Liver (tissue), 8 donors: ENCODE measurements at regions not wholly inside any gene's neighbourhood (a gene's known extent, or its start where the extent isn't known, plus 50 kb on each side); places are given as distances from the start of the nearest gene placed in this dataset.
"Not testable (repeated sequence)": the region's sequence is repeated elsewhere in the genome, so short reads cannot be mapped to it uniquely, and the experiment has no call there.

Source experiments
- DNase-seq: peaks from one replicate; pipeline ENCODE4 v3.0.0-alpha.2; 2017; ENCODE audit warnings: low spot score
- H3K27ac ChIP-seq, 2 donors: one replicate each; pipeline ENCODE4 v1.7.0; 2013; ENCODE audit warnings: inconsistent platforms in 2 of 2, low read length in 2 of 2, control low read depth in 1 of 2, low read depth in 1 of 2, mild to moderate bottlenecking in 1 of 2
- H3K27me3 ChIP-seq, 4 donors: one replicate each; pipeline versions ENCODE4 v1.6.1 to v1.7.0; 2013; ENCODE audit warnings: low read length in 3 of 4, inconsistent platforms in 1 of 4, mild to moderate bottlenecking in 1 of 4, moderate library complexity in 1 of 4; ENCODE audit not compliant: control insufficient read depth in 4 of 4, insufficient read depth in 4 of 4
- H3K36me3 ChIP-seq, 4 donors: one replicate each; pipeline versions ENCODE4 v1.6.1 to v1.7.0; 2013; ENCODE audit warnings: low read length in 3 of 4, mild to moderate bottlenecking in 3 of 4, low read depth in 1 of 4, moderate library complexity in 1 of 4; ENCODE audit not compliant: control insufficient read depth in 4 of 4, insufficient read depth in 3 of 4
- H3K4me1 ChIP-seq, 4 donors: one replicate each; pipeline versions ENCODE4 v1.6.1 to v1.7.0; 2013; ENCODE audit warnings: low read length in 3 of 4, mild to moderate bottlenecking in 3 of 4, moderate library complexity in 1 of 4; ENCODE audit not compliant: control insufficient read depth in 4 of 4, insufficient read depth in 4 of 4
- H3K4me3 ChIP-seq, 3 donors: one replicate each; pipeline versions ENCODE4 v1.6.1 to v1.7.0; 2013; ENCODE audit warnings: low read length in 3 of 3, control low read depth in 1 of 3, low read depth in 1 of 3, mild to moderate bottlenecking in 1 of 3
- H3K9ac ChIP-seq, 2 donors: one replicate each; pipeline ENCODE4 v1.7.0; 2013; ENCODE audit warnings: low read length in 2 of 2, mild to moderate bottlenecking in 2 of 2, moderate library complexity in 2 of 2, control low read depth in 1 of 2, low read depth in 1 of 2
- H3K9me3 ChIP-seq, 4 donors: one replicate each; pipeline versions ENCODE4 v1.6.1 to v1.7.0; 2013; ENCODE audit warnings: low read length in 3 of 4; ENCODE audit not compliant: control insufficient read depth in 4 of 4
- ATF3 ChIP-seq: IDR thresholded peaks from 2 replicates; pipeline ENCODE4 v1.6.1; 2016; ENCODE audit warnings: antibody characterized with exemption
- CTCF ChIP-seq: fragments of 150-350 bp; IDR thresholded peaks from 2 replicates; pipeline ENCODE4 v1.5.1; 2017; ENCODE audit warnings: improper control_type of control experiment, low read depth, low read length; ENCODE audit not compliant: missing input control
- EGR1 ChIP-seq, 2 donors: IDR thresholded peaks; 2 replicates each; pipeline ENCODE4 v1.6.1; 2016 to 2018; ENCODE audit warnings: antibody characterized with exemption in 2 of 2, low read depth in 2 of 2
- FOXA1 ChIP-seq: IDR thresholded peaks from 2 replicates; pipeline ENCODE4 v1.6.1; 2016; ENCODE audit warnings: antibody characterized with exemption
- FOXA2 ChIP-seq: IDR thresholded peaks from 2 replicates; pipeline ENCODE4 v1.6.1; 2016; ENCODE audit warnings: antibody characterized with exemption
- GABPA ChIP-seq, 2 donors: IDR thresholded peaks in 1 of 2; conservative IDR thresholded peaks in 1 of 2; 2 replicates each; pipeline ENCODE4 v1.6.1; 2016; ENCODE audit warnings: antibody characterized with exemption in 2 of 2, mild to moderate bottlenecking in 1 of 2, moderate library complexity in 1 of 2
- HNF4A ChIP-seq, 2 donors: conservative IDR thresholded peaks; 2 replicates each; pipeline ENCODE4 v1.6.1; 2016; ENCODE audit warnings: antibody characterized with exemption in 2 of 2, mild to moderate bottlenecking in 2 of 2
- HNF4G ChIP-seq: IDR thresholded peaks from 2 replicates; pipeline ENCODE4 v1.6.1; 2016; ENCODE audit warnings: antibody characterized with exemption
- JUND ChIP-seq, 2 donors: IDR thresholded peaks; 2 replicates each; pipeline ENCODE4 v1.6.1; 2016; ENCODE audit warnings: antibody characterized with exemption in 2 of 2
- MAX ChIP-seq: IDR thresholded peaks from 2 replicates; pipeline ENCODE4 v1.6.1; 2016; ENCODE audit warnings: antibody characterized with exemption
- NR2F2 ChIP-seq: IDR thresholded peaks from 2 replicates; pipeline ENCODE4 v1.6.1; 2016; ENCODE audit warnings: antibody characterized with exemption
- RAD21 ChIP-seq, 2 donors: IDR thresholded peaks; 2 replicates each; pipeline ENCODE4 v1.6.1; 2016; ENCODE audit warnings: antibody characterized with exemption in 2 of 2, mild to moderate bottlenecking in 2 of 2
- RXRA ChIP-seq, 2 donors: IDR thresholded peaks; 2 replicates each; pipeline ENCODE4 v1.6.1; 2017 to 2018; ENCODE audit warnings: antibody characterized with exemption in 2 of 2, mild to moderate bottlenecking in 1 of 2
- SP1 ChIP-seq: IDR thresholded peaks from 2 replicates; pipeline ENCODE4 v1.6.1; 2018; ENCODE audit warnings: antibody characterized with exemption, mild to moderate bottlenecking
- TAF1 ChIP-seq: conservative IDR thresholded peaks from 2 replicates; pipeline ENCODE4 v1.6.1; 2016; ENCODE audit warnings: antibody characterized with exemption, mild to moderate bottlenecking
- WGBS: extraction: QIAGEN DNeasy Blood & Tissue Kit; methylation state at CpG from one replicate; pipeline ENCODE4 v1.1.7; 2013; 5-methylcytosine and 5-hydroxymethylcytosine counted together
- TF ChIP-seq, protein P1 (sequence below): IDR thresholded peaks from 2 replicates; pipeline ENCODE4 v1.6.1; 2016; ENCODE audit warnings: antibody characterized with exemption, mild to moderate bottlenecking
- donor health status: healthy.
- donor health status: healthy.
- donor health status: healthy.
- donor health status: healthy.
- donor health status: healthy.

GRCh38 chr3:32630266-32630665 lies 54.7 kb upstream of the CNOT10 start (continued):
- TF ChIP-seq HNF4A (conservative IDR thresholded peaks at IDR 0.05): peak in 1 of 2 donors; percentile 31
- TF ChIP-seq FOXA2: peak; percentile 17
- no peak for TF ChIP-seq SP1

DNA sequence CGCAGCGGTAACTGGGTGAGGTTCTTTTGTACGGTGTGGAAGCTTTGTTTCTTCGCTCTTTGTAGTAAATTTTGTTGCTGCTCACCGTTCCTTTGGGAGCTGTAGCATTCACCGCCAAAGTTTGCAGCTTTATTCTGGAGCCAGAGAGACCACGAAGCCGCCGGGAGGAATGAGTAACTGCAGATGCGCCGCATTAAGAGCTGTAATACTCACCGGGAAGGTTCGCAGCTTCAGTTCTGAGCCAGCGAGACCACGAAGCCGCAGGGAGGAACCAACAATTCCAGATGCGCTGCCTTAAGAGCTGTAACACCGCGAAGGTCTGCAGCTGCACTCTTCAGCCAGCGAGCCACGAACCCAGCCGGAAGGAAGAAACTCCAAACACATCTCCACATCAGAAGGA lies 56.0 kb upstream of the DYNC1LI1 start:
- Histone ChIP-seq H3K27ac (no peak overlapping the region), H3K27me3 (no peaks in the 10 kb centered on the region), H3K36me3 (no peaks in the 10 kb centered on the region), H3K4me1 (no peaks in the 10 kb centered on the region), H3K4me3 (no peak overlapping the region), H3K9me3 (no peaks in the 10 kb centered on the region), H3K9ac (no peak overlapping the region)
- no peak for DNase-seq
- 88% methylated on average over 22 of the region's 22 CpGs for WGBS
- TF ChIP-seq MAX (no peak), RXRA (IDR thresholded peaks at IDR 0.05) (no peak), CTCF (no peak), FOXA1 (no peak), TAF1 (no peak), SP1 (no peak), NR2F2 (no peak), EGR1 (IDR thresholded peaks at IDR 0.05; ENCODE audit: low read depth in 2 of 2) (no peak), FOXA2 (no peak), GABPA (IDR thresholded peaks at IDR 0.05 in 1 of 2, conservative IDR thresholded peaks at IDR 0.05 in 1 of 2) (no peak), HNF4A (conservative IDR thresholded peaks at IDR 0.05) (no peak), HNF4G (no peak), ATF3 (no peak)

DNA sequence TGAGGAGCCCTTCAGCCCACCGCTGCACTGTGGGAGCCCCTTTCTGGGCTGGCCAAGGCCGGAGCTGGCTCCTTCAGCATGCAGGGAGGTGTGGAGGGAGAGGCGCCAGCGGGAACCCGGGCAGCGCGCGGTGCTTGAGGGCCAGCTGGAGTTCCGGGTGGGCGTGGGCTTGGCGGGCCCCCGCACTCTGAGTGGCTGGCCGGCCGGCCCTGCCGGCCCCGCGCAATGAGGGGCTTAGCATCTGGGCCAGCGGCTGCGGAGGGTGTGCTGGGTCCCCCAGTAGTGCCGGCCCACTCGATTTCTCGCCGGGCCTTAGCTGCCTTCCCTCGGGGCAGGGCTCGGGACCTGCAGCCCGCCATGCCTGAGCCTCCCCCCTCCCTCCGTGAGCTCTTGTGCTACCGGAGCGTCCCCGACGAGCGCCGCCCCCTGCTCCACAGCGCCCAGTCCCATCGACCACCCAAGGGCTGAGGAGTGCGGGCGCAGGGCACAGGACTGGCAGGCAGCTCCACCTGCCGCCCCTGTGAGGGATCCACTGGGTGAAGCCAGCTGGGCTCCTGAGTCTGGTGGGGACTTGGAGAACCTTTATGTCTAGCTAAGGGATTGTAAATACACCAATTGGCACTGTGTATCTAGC lies 55.0 kb upstream of the DYNC1LI1 start:
- peak in 1 of 2 donors; percentile 8 for TF ChIP-seq RAD21 (IDR thresholded peaks at IDR 0.05)
- not testable (repeated sequence) for H3K4me1 ChIP-seq, H3K4me3 ChIP-seq, DNase-seq, H3K9me3 ChIP-seq, H3K27ac ChIP-seq, H3K9ac ChIP-seq, H3K27me3 ChIP-seq, H3K36me3 ChIP-seq
- 92% methylated on average over 38 of the region's 38 CpGs for WGBS

DNA sequence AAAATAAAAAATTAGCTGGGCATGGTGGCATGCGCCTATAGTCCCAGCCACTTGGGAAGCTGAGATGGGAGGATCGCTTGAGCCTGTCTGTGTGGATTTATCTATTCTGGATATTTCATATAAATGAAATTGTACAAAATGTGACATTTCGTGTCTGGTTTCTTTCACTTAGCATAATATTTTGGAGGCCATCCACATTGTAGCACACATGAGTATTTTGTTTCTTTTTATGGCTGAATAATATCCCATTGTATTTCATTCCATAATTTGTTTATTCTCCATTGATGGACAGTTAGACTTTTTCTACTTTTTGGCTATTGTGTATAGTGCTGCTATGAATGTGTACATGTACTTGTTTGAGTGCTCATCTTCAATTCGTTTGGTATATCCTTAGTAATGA lies 52.9 kb upstream of the DYNC1LI1 start:
- H3K9ac ChIP-seq: no peak overlapping the region
- no peaks in the 10 kb centered on the region for H3K4me1 ChIP-seq
- no peaks in the 10 kb centered on the region for H3K9me3 ChIP-seq
- 77% methylated on average over 4 of the region's 4 CpGs for WGBS
- TF ChIP-seq FOXA1: no peak
- no peak for TF ChIP-seq SP1
- TF ChIP-seq JUND (IDR thresholded peaks at IDR 0.05): no peak
- no peak for TF ChIP-seq MAX
- TF ChIP-seq CTCF: no peak
- TF ChIP-seq, protein P1, sequence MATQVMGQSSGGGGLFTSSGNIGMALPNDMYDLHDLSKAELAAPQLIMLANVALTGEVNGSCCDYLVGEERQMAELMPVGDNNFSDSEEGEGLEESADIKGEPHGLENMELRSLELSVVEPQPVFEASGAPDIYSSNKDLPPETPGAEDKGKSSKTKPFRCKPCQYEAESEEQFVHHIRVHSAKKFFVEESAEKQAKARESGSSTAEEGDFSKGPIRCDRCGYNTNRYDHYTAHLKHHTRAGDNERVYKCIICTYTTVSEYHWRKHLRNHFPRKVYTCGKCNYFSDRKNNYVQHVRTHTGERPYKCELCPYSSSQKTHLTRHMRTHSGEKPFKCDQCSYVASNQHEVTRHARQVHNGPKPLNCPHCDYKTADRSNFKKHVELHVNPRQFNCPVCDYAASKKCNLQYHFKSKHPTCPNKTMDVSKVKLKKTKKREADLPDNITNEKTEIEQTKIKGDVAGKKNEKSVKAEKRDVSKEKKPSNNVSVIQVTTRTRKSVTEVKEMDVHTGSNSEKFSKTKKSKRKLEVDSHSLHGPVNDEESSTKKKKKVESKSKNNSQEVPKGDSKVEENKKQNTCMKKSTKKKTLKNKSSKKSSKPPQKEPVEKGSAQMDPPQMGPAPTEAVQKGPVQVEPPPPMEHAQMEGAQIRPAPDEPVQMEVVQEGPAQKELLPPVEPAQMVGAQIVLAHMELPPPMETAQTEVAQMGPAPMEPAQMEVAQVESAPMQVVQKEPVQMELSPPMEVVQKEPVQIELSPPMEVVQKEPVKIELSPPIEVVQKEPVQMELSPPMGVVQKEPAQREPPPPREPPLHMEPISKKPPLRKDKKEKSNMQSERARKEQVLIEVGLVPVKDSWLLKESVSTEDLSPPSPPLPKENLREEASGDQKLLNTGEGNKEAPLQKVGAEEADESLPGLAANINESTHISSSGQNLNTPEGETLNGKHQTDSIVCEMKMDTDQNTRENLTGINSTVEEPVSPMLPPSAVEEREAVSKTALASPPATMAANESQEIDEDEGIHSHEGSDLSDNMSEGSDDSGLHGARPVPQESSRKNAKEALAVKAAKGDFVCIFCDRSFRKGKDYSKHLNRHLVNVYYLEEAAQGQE: no peak
- no peak for TF ChIP-seq FOXA2
- no peak for TF ChIP-seq HNF4G
- no peak for TF ChIP-seq RAD21 (IDR thresholded peaks at IDR 0.05)
- no peak for TF ChIP-seq RXRA (IDR thresholded peaks at IDR 0.05)
- no peak for DNase-seq
- no peaks in the 10 kb centered on the region for H3K27me3 ChIP-seq
- no peaks in the 10 kb centered on the region for H3K36me3 ChIP-seq
- H3K27ac ChIP-seq: no peak overlapping the region
- H3K4me3 ChIP-seq: no peak overlapping the region
